ENCODE measurements at regions not wholly inside any gene's neighbourhood (a gene's known extent, or its start where the extent isn't known, plus 50 kb on each side); places are given as distances from the start of the nearest gene placed in this dataset.

- Histone ChIP-seq H2AFZ (ENCODE audit: low read length) (no peak overlapping the region), H3K9me3 (ENCODE audit: low read length) (no peaks in the 10 kb centered on the region), H3K4me3 (ENCODE audit: low read depth, low read length, poor library complexity, severe bottlenecking) (no peak overlapping the region), H3K9ac (ENCODE audit: low read length) (no peak overlapping the region), H3K9me2 (ENCODE audit: low read depth, low read length) (no peaks in the 10 kb centered on the region), H3K4me2 (ENCODE audit: low read length) (no peak overlapping the region), H3K27me3 (ENCODE audit: insufficient read depth, low read length) (no peaks in the 10 kb centered on the region), H4K20me1 (ENCODE audit: insufficient read depth, low read length) (no peaks in the 10 kb centered on the region), H3K27ac (ENCODE audit: low read depth, low read length, poor library complexity, severe bottlenecking) (no peak overlapping the region), H3K36me3 (ENCODE audit: insufficient read depth, low read length) (no peaks in the 10 kb centered on the region), H3F3A (ENCODE audit: insufficient read depth, low read length) (no peaks in the 10 kb centered on the region), H3K79me2 (ENCODE audit: insufficient read depth, low read length) (no peaks in the 10 kb centered on the region), H3K4me1 (ENCODE audit: insufficient read depth, low read length, severe bottlenecking) (no peaks in the 10 kb centered on the region)
- TF ChIP-seq, protein P1, sequence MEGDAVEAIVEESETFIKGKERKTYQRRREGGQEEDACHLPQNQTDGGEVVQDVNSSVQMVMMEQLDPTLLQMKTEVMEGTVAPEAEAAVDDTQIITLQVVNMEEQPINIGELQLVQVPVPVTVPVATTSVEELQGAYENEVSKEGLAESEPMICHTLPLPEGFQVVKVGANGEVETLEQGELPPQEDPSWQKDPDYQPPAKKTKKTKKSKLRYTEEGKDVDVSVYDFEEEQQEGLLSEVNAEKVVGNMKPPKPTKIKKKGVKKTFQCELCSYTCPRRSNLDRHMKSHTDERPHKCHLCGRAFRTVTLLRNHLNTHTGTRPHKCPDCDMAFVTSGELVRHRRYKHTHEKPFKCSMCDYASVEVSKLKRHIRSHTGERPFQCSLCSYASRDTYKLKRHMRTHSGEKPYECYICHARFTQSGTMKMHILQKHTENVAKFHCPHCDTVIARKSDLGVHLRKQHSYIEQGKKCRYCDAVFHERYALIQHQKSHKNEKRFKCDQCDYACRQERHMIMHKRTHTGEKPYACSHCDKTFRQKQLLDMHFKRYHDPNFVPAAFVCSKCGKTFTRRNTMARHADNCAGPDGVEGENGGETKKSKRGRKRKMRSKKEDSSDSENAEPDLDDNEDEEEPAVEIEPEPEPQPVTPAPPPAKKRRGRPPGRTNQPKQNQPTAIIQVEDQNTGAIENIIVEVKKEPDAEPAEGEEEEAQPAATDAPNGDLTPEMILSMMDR (IDR thresholded peaks at IDR 0.05; ENCODE audit: low read length): no peak
- TF ChIP-seq EZH2 (IDR thresholded peaks at IDR 0.05; ENCODE audit: borderline replicate concordance, low read length): no peak
Observed at GRCh38 chr5:105898183-105898582, 1772.6 kb downstream of the EFNA5 start.

GRCh38 chr5:105885266-105885665 lies 1785.5 kb downstream of the EFNA5 start:
- no peaks in the 10 kb centered on the region for H3K27me3 ChIP-seq (ENCODE audit: insufficient read depth, low read length)
- no peaks in the 10 kb centered on the region for H3K79me2 ChIP-seq (ENCODE audit: insufficient read depth, low read length)
- H3K9me2 ChIP-seq (ENCODE audit: low read depth, low read length): no peaks in the 10 kb centered on the region
- H4K20me1 ChIP-seq (ENCODE audit: insufficient read depth, low read length): no peaks in the 10 kb centered on the region
- no peak overlapping the region for H3K4me3 ChIP-seq (ENCODE audit: low read depth, low read length, poor library complexity, severe bottlenecking)
- H3K9ac ChIP-seq (ENCODE audit: low read length): no peak overlapping the region
- no peak overlapping the region for H3K4me2 ChIP-seq (ENCODE audit: low read length)
- no peaks in the 10 kb centered on the region for H3K4me1 ChIP-seq (ENCODE audit: insufficient read depth, low read length, severe bottlenecking)
- H2AFZ ChIP-seq (ENCODE audit: low read length): no peak overlapping the region
- H3K27ac ChIP-seq (ENCODE audit: low read depth, low read length, poor library complexity, severe bottlenecking): no peak overlapping the region
- H3K36me3 ChIP-seq (ENCODE audit: insufficient read depth, low read length): no peaks in the 10 kb centered on the region
- no peak for TF ChIP-seq EZH2 (IDR thresholded peaks at IDR 0.05; ENCODE audit: borderline replicate concordance, low read length)
- no peaks in the 10 kb centered on the region for H3F3A ChIP-seq (ENCODE audit: insufficient read depth, low read length)
- H3K9me3 ChIP-seq (ENCODE audit: low read length): no peaks in the 10 kb centered on the region

- Histone ChIP-seq H3K27me3 (ENCODE audit: insufficient read depth, low read length) (no peaks in the 10 kb centered on the region), H3K36me3 (ENCODE audit: insufficient read depth, low read length) (no peaks in the 10 kb centered on the region), H2AFZ (ENCODE audit: low read length) (no peak overlapping the region), H3K9ac (ENCODE audit: low read length) (no peak overlapping the region), H3K9me3 (ENCODE audit: low read length) (no peaks in the 10 kb centered on the region), H3K79me2 (ENCODE audit: insufficient read depth, low read length) (no peaks in the 10 kb centered on the region), H3K9me2 (ENCODE audit: low read depth, low read length) (no peaks in the 10 kb centered on the region), H4K20me1 (ENCODE audit: insufficient read depth, low read length) (no peaks in the 10 kb centered on the region), H3K4me2 (ENCODE audit: low read length) (no peak overlapping the region), H3K4me3 (ENCODE audit: low read depth, low read length, poor library complexity, severe bottlenecking) (no peak overlapping the region), H3K4me1 (ENCODE audit: insufficient read depth, low read length, severe bottlenecking) (no peaks in the 10 kb centered on the region), H3F3A (ENCODE audit: insufficient read depth, low read length) (no peaks in the 10 kb centered on the region), H3K27ac (ENCODE audit: low read depth, low read length, poor library complexity, severe bottlenecking) (no peak overlapping the region)
- TF ChIP-seq, protein P1 (IDR thresholded peaks at IDR 0.05; ENCODE audit: low read length): no peak
- no peak for TF ChIP-seq EZH2 (IDR thresholded peaks at IDR 0.05; ENCODE audit: borderline replicate concordance, low read length)
Observed at GRCh38 chr5:105882956-105883481, 1787.7 kb downstream of the EFNA5 start.

DNA sequence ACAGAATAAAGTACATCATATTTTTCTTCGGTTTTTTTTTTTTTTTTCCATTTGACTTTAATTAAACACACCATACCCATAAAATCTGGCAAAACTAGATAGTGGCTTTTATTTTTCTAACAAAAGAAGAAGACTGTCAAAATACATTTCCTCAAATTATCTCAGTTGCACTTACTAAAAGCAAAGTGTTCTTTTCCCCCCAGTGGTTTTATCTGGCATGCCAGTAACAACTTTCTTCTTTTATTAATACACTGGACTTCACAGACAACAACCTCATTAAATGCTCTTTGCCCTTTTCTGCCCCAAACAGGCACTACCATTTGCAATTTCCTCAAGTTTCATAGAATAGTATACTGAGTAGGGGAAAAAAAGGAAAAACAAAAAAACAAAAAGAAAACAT lies 1792.3 kb downstream of the EFNA5 start:
- no peaks in the 10 kb centered on the region for H3F3A ChIP-seq (ENCODE audit: insufficient read depth, low read length)
- H3K27me3 ChIP-seq (ENCODE audit: insufficient read depth, low read length): no peaks in the 10 kb centered on the region

More for the DNA sequence above, 1792.3 kb downstream of the EFNA5 start:
- H3K9ac ChIP-seq (ENCODE audit: low read length): no peak overlapping the region
- TF ChIP-seq, protein P1 (IDR thresholded peaks at IDR 0.05; ENCODE audit: low read length): no peak
- no peak for TF ChIP-seq EZH2 (IDR thresholded peaks at IDR 0.05; ENCODE audit: borderline replicate concordance, low read length)
- no peak overlapping the region for H3K27ac ChIP-seq (ENCODE audit: low read depth, low read length, poor library complexity, severe bottlenecking)
- no peaks in the 10 kb centered on the region for H3K9me3 ChIP-seq (ENCODE audit: low read length)
- no peaks in the 10 kb centered on the region for H3K4me1 ChIP-seq (ENCODE audit: insufficient read depth, low read length, severe bottlenecking)
- no peak overlapping the region for H2AFZ ChIP-seq (ENCODE audit: low read length)
- H3K36me3 ChIP-seq (ENCODE audit: insufficient read depth, low read length): no peaks in the 10 kb centered on the region
- H3K4me2 ChIP-seq (ENCODE audit: low read length): no peak overlapping the region
- no peaks in the 10 kb centered on the region for H4K20me1 ChIP-seq (ENCODE audit: insufficient read depth, low read length)
- H3K4me3 ChIP-seq (ENCODE audit: low read depth, low read length, poor library complexity, severe bottlenecking): no peak overlapping the region
- no peaks in the 10 kb centered on the region for H3K79me2 ChIP-seq (ENCODE audit: insufficient read depth, low read length)
- no peaks in the 10 kb centered on the region for H3K9me2 ChIP-seq (ENCODE audit: low read depth, low read length)
